Keratinocyte (primary cell): ENCODE measurements at regions not wholly inside any gene's neighbourhood (a gene's known extent, or its start where the extent isn't known, plus 50 kb on each side); places are given as distances from the start of the nearest gene placed in this dataset.

Source experiments
- DNase-seq: peaks from one replicate; pipeline ENCODE4 v3.0.0-alpha.2; 2011; ENCODE audit warnings: low read depth, missing footprints, low spot score
- FAIRE-seq: peaks from 2 replicates; lab custom pipeline; 2011; peaks lifted over from hg19 to GRCh38; lab: Jason Lieb, UNC
- H2AFZ ChIP-seq: 2 replicates; pipeline ENCODE4 v1.6.0; 2012; ENCODE audit warnings: low read length, control low read depth, inconsistent platforms; ENCODE audit not compliant: control insufficient read depth
- H3K27ac ChIP-seq: 2 replicates; pipeline ENCODE4 v1.5.1; 2011; ENCODE audit warnings: low read length; ENCODE audit not compliant: control insufficient read depth, insufficient read depth
- H3K27me3 ChIP-seq: 3 replicates; pipeline ENCODE4 v1.6.0; 2011; ENCODE audit warnings: low read length; ENCODE audit not compliant: control insufficient read depth, insufficient read depth; ENCODE audit errors: extremely low read depth
- H3K36me3 ChIP-seq, 2 experiments: 2 replicates in 1 of 2; 3 replicates in 1 of 2; pipeline ENCODE4 v1.5.1; 2011; ENCODE audit warnings: low read length in 2 of 2, mild to moderate bottlenecking in 1 of 2; ENCODE audit not compliant: control insufficient read depth in 2 of 2, insufficient read depth in 2 of 2; ENCODE audit errors: extremely low read depth in 1 of 2
- H3K4me1 ChIP-seq: 3 replicates; pipeline ENCODE4 v1.5.1; 2011; ENCODE audit warnings: low read length; ENCODE audit not compliant: control insufficient read depth, insufficient read depth; ENCODE audit errors: extremely low read depth
- H3K4me2 ChIP-seq: 3 replicates; pipeline ENCODE4 v1.6.0; 2011; ENCODE audit warnings: low read depth, low read length; ENCODE audit not compliant: control insufficient read depth, insufficient read depth; ENCODE audit errors: extremely low read depth
- H3K4me3 ChIP-seq, 3 experiments: fragments of 200-600 bp in 1 of 3; sonication (generic) in 1 of 3; 2 replicates in 2 of 3; 3 replicates in 1 of 3; pipeline ENCODE4 v1.5.1; 2011 to 2016; ENCODE audit warnings: low read length in 3 of 3, mild to moderate bottlenecking in 3 of 3, control low read depth in 2 of 3, inconsistent platforms in 1 of 3, low read depth in 1 of 3, mixed read lengths in 1 of 3, mixed run types in 1 of 3, moderate library complexity in 1 of 3; ENCODE audit not compliant: control insufficient read depth in 2 of 3, insufficient read depth in 2 of 3; ENCODE audit errors: extremely low read depth in 1 of 3
- H3K79me2 ChIP-seq: 2 replicates; pipeline ENCODE4 v1.6.0; 2012; ENCODE audit warnings: low read length; ENCODE audit not compliant: control insufficient read depth, insufficient read depth
- H3K9ac ChIP-seq: 3 replicates; pipeline ENCODE4 v1.6.0; 2011; ENCODE audit warnings: low read length; ENCODE audit not compliant: control insufficient read depth, insufficient read depth; ENCODE audit errors: extremely low read depth
- H3K9me1 ChIP-seq: 3 replicates; pipeline ENCODE4 v1.6.0; 2011; ENCODE audit warnings: low read length; ENCODE audit not compliant: control insufficient read depth, insufficient read depth; ENCODE audit errors: extremely low read depth
- H3K9me3 ChIP-seq: 2 replicates; pipeline ENCODE4 v1.5.1; 2012; ENCODE audit warnings: low read depth, low read length; ENCODE audit not compliant: control insufficient read depth
- H4K20me1 ChIP-seq: 3 replicates; pipeline ENCODE4 v1.6.0; 2011; ENCODE audit warnings: low read length; ENCODE audit not compliant: control insufficient read depth, insufficient read depth; ENCODE audit errors: extremely low read depth
- EZH2 ChIP-seq: IDR thresholded peaks from one replicate; pipeline ENCODE4 v1.6.1; 2012; ENCODE audit warnings: inconsistent platforms, mild to moderate bottlenecking, low read length, moderate library complexity
- dilution Hi-C: fragments of 300-500 bp; cut with MboI; formaldehyde crosslinking; loops from one replicate; pipeline ENCODE4 v1.7.0; 2020; ENCODE audit warnings: low sequenced_read_pairs; ENCODE audit not compliant: extremely low pct_ligation_motif_present
- TF ChIP-seq, protein P1 (sequence below), 3 experiments: IDR thresholded peaks in 1 of 3; conservative IDR thresholded peaks in 1 of 3; optimal IDR thresholded peaks in 1 of 3; 2 replicates in 2 of 3; 3 replicates in 1 of 3; pipeline versions ENCODE3 to v1.5.1; 2011; ENCODE audit warnings: low read length in 3 of 3, mild to moderate bottlenecking in 3 of 3, moderate library complexity in 2 of 3, control low read depth in 1 of 3, inconsistent platforms in 1 of 3; ENCODE audit not compliant: insufficient read depth in 2 of 3; ENCODE audit errors: extremely low read depth in 1 of 3

DNA sequence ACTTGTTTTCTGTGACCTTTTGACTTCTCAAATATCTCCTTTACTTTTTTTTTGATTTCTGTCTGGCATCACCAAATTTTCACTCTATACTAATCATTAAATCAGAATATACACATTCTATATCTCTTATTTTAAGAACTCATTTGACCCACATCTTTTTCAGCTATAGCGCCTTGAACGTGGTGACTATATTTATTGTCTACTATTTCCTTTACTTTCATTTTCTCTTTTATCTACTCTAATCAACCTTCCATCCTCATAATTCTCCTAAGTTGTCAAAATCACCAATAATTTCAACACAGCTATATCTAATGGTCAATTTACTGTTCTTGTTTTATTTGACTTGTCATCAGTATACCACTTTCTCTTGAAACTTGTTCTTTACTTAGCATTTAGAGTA is 119.0 kb upstream of the CBLB start:
- no peaks in the 10 kb centered on the region for H4K20me1 ChIP-seq
- no peak overlapping the region for H2AFZ ChIP-seq
- no peaks in the 10 kb centered on the region for H3K79me2 ChIP-seq
- no peak overlapping the region for H3K9ac ChIP-seq
- no peaks in the 10 kb centered on the region for H3K9me1 ChIP-seq
- FAIRE-seq (no peak), DNase-seq (no peak)
- no peaks in the 10 kb centered on the region for H3K9me3 ChIP-seq
- TF ChIP-seq, protein P1, sequence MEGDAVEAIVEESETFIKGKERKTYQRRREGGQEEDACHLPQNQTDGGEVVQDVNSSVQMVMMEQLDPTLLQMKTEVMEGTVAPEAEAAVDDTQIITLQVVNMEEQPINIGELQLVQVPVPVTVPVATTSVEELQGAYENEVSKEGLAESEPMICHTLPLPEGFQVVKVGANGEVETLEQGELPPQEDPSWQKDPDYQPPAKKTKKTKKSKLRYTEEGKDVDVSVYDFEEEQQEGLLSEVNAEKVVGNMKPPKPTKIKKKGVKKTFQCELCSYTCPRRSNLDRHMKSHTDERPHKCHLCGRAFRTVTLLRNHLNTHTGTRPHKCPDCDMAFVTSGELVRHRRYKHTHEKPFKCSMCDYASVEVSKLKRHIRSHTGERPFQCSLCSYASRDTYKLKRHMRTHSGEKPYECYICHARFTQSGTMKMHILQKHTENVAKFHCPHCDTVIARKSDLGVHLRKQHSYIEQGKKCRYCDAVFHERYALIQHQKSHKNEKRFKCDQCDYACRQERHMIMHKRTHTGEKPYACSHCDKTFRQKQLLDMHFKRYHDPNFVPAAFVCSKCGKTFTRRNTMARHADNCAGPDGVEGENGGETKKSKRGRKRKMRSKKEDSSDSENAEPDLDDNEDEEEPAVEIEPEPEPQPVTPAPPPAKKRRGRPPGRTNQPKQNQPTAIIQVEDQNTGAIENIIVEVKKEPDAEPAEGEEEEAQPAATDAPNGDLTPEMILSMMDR (optimal IDR thresholded peaks at IDR 0.05 in 1 of 3, IDR thresholded peaks at IDR 0.05 in 1 of 3, conservative IDR thresholded peaks at IDR 0.05 in 1 of 3; ENCODE audit: extremely low read depth in 1 of 3, insufficient read depth in 2 of 3, low read length in 3 of 3): no peak
- TF ChIP-seq EZH2: no peak
- no peaks in the 10 kb centered on the region for H3K27me3 ChIP-seq
- dilution Hi-C loops: no loop called here
- no peak overlapping the region for H3K4me2 ChIP-seq
- no peak overlapping the region for H3K27ac ChIP-seq
- no peaks in the 10 kb centered on the region for H3K4me1 ChIP-seq
- H3K36me3 ChIP-seq: no peaks in the 10 kb centered on the region
- no peak overlapping the region for H3K4me3 ChIP-seq

DNA sequence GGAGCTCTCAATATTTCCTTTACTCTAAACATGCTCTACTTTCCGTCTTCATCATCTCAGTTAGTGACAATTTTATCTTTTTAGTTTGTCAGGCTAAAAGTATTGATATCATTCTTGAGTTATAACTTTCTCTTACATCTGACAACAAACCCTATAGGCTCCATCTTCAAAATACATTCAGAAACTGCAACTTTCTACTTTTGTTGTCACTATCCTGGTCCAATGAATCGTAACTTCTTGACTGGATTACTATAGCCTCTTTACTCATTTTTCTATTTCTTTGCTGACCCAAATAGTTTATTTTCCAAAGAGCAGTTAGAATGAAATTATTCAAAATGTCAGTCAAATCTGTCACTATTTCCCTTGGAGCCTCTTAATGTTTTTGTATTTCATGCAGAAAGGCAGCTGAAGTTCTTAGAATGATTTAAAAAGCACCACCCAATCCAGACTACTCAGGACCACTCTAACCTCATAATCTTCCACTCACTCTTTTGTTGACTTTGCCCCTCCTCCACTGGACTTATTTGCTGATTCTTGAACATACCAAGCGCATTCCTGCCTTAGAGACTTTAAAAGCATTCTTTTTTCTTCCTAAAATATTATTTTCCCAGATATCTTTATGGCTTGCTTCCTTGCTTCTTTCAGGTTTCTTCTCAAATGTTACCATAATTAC is 119.9 kb upstream of the CBLB start:
- no peak overlapping the region for H2AFZ ChIP-seq
- TF ChIP-seq, protein P1 (optimal IDR thresholded peaks at IDR 0.05 in 1 of 3, IDR thresholded peaks at IDR 0.05 in 1 of 3, conservative IDR thresholded peaks at IDR 0.05 in 1 of 3; ENCODE audit: extremely low read depth in 1 of 3, insufficient read depth in 2 of 3, low read length in 3 of 3): no peak
- TF ChIP-seq EZH2: no peak
- no peaks in the 10 kb centered on the region for H3K79me2 ChIP-seq
- H3K36me3 ChIP-seq: no peaks in the 10 kb centered on the region
- DNase-seq: no peak
- no peak overlapping the region for H3K9ac ChIP-seq
- H3K4me1 ChIP-seq: no peaks in the 10 kb centered on the region
- no peaks in the 10 kb centered on the region for H4K20me1 ChIP-seq
- H3K4me3 ChIP-seq: no peak overlapping the region
- FAIRE-seq: no peak
- H3K9me3 ChIP-seq: no peaks in the 10 kb centered on the region
- H3K4me2 ChIP-seq: no peak overlapping the region
- no peaks in the 10 kb centered on the region for H3K27me3 ChIP-seq
- H3K27ac ChIP-seq: no peak overlapping the region
- no peaks in the 10 kb centered on the region for H3K9me1 ChIP-seq
- dilution Hi-C loops: no loop called here
